Loucy (cell line): ENCODE measurements at regions not wholly inside any gene's neighbourhood (a gene's known extent, or its start where the extent isn't known, plus 50 kb on each side); places are given as distances from the start of the nearest gene placed in this dataset.

Source experiments
- H2AFZ ChIP-seq: fragments of 200-600 bp; sonication (generic); 2 replicates; pipeline ENCODE4 v1.6.0; 2016; ENCODE audit warnings: antibody characterized with exemption, mild to moderate bottlenecking, low read length, moderate library complexity
- H3F3A ChIP-seq: fragments of 200-600 bp; 2 replicates; pipeline ENCODE4 v1.6.0; 2016; ENCODE audit warnings: antibody characterized with exemption, low read depth, mild to moderate bottlenecking
- H3K27me3 ChIP-seq: fragments of 200-600 bp; sonication (generic); 2 replicates; pipeline ENCODE4 v1.6.1; 2014; ENCODE audit warnings: low read length, mild to moderate bottlenecking; ENCODE audit not compliant: insufficient read depth, poor library complexity, severe bottlenecking
- H3K36me3 ChIP-seq: fragments of 200-600 bp; sonication (generic); 2 replicates; pipeline ENCODE4 v1.6.1; 2016; ENCODE audit warnings: low read length; ENCODE audit not compliant: insufficient read depth
- H3K4me1 ChIP-seq: fragments of 200-600 bp; sonication (generic); 2 replicates; pipeline ENCODE4 v1.5.1; 2014; ENCODE audit warnings: low read length, mild to moderate bottlenecking; ENCODE audit not compliant: insufficient read depth, poor library complexity, severe bottlenecking
- H3K4me2 ChIP-seq: fragments of 200-600 bp; sonication (generic); 2 replicates; pipeline ENCODE4 v1.6.0; 2014; ENCODE audit warnings: antibody characterized with exemption, low read length, low read depth, mild to moderate bottlenecking; ENCODE audit not compliant: poor library complexity, severe bottlenecking
- H3K4me3 ChIP-seq: fragments of 200-600 bp; sonication (generic); 2 replicates; pipeline ENCODE4 v1.5.1; 2014; ENCODE audit warnings: low read length, mild to moderate bottlenecking, mixed read lengths; ENCODE audit not compliant: poor library complexity, severe bottlenecking
- H3K79me2 ChIP-seq: fragments of 200-600 bp; sonication (generic); 2 replicates; pipeline ENCODE4 v1.6.1; 2014; ENCODE audit warnings: low read length; ENCODE audit not compliant: insufficient read depth
- H3K9ac ChIP-seq: fragments of 200-600 bp; sonication (generic); 2 replicates; pipeline ENCODE4 v1.6.0; 2014; ENCODE audit warnings: mild to moderate bottlenecking, low read depth, low read length, moderate library complexity; ENCODE audit not compliant: poor library complexity, severe bottlenecking
- H3K9me2 ChIP-seq: fragments of 200-600 bp; sonication (generic); replicated peaks from 2 replicates; pipeline ENCODE4 v1.6.1; 2016; ENCODE audit warnings: low read depth, low read length, mixed read lengths
- H3K9me3 ChIP-seq: fragments of 200-600 bp; sonication (generic); 2 replicates; pipeline ENCODE4 v1.6.1; 2014; ENCODE audit warnings: mild to moderate bottlenecking, antibody characterized with exemption, low read length, low read depth; ENCODE audit not compliant: insufficient read depth
- H4K20me1 ChIP-seq: fragments of 200-600 bp; sonication (generic); 2 replicates; pipeline ENCODE4 v1.6.0; 2014; ENCODE audit warnings: antibody characterized with exemption, low read length, mild to moderate bottlenecking; ENCODE audit not compliant: insufficient read depth, poor library complexity, severe bottlenecking
- CTCF ChIP-seq: fragments of 200-600 bp; sonication (generic); conservative IDR thresholded peaks from 2 replicates; pipeline ENCODE4 v1.5.1; 2014; ENCODE audit warnings: mild to moderate bottlenecking, antibody characterized with exemption, low read length
- EZH2phosphoT487 ChIP-seq: fragments of 200-600 bp; IDR thresholded peaks from 2 replicates; pipeline ENCODE4 v1.6.1; 2018; ENCODE audit warnings: antibody characterized with exemption, mild to moderate bottlenecking, moderate library complexity, borderline replicate concordance

GRCh38 chr11:92811341-92811740 is 158.1 kb upstream of the MTNR1B start:
- H3K4me1 ChIP-seq, result no peaks in the 10 kb centered on the region
- H3K9ac ChIP-seq, result no peak overlapping the region
- no peaks in the 10 kb centered on the region for H4K20me1 ChIP-seq
- H3F3A ChIP-seq, result no peaks in the 10 kb centered on the region
- H3K4me3 ChIP-seq, result no peak overlapping the region
- no peaks in the 10 kb centered on the region for H3K79me2 ChIP-seq
- no peaks in the 10 kb centered on the region for H3K9me2 ChIP-seq
- H2AFZ ChIP-seq, result no peak overlapping the region
- H3K4me2 ChIP-seq, result no peak overlapping the region
- no peaks in the 10 kb centered on the region for H3K36me3 ChIP-seq
- no peaks in the 10 kb centered on the region for H3K9me3 ChIP-seq
- TF ChIP-seq EZH2phosphoT487 (no peak), CTCF (no peak)
- H3K27me3 ChIP-seq, result no peaks in the 10 kb centered on the region

- Histone ChIP-seq H3K9ac (no peak overlapping the region), H3K4me2 (no peak overlapping the region), H3F3A (no peaks in the 10 kb centered on the region), H3K36me3 (no peaks in the 10 kb centered on the region), H3K79me2 (no peaks in the 10 kb centered on the region), H2AFZ (no peak overlapping the region), H4K20me1 (no peaks in the 10 kb centered on the region), H3K27me3 (no peaks in the 10 kb centered on the region), H3K4me1 (no peaks in the 10 kb centered on the region), H3K9me2 (no peaks in the 10 kb centered on the region), H3K4me3 (no peak overlapping the region), H3K9me3 (no peaks in the 10 kb centered on the region)
- TF ChIP-seq EZH2phosphoT487 (no peak), CTCF (no peak)
Measured at GRCh38 chr11:92812841-92813240, 156.6 kb upstream of the MTNR1B start.

- H3K4me3 ChIP-seq, result no peak overlapping the region
- H2AFZ ChIP-seq, result no peak overlapping the region
- H3K9me3 ChIP-seq, result no peaks in the 10 kb centered on the region
- H4K20me1 ChIP-seq, result no peaks in the 10 kb centered on the region
- TF ChIP-seq CTCF (no peak), EZH2phosphoT487 (no peak)
- H3F3A ChIP-seq, result no peaks in the 10 kb centered on the region
- no peak overlapping the region for H3K4me2 ChIP-seq
- H3K79me2 ChIP-seq, result no peaks in the 10 kb centered on the region
- H3K4me1 ChIP-seq, result no peaks in the 10 kb centered on the region
- no peaks in the 10 kb centered on the region for H3K27me3 ChIP-seq
- H3K9me2 ChIP-seq, result no peaks in the 10 kb centered on the region
- H3K9ac ChIP-seq, result no peak overlapping the region
- no peaks in the 10 kb centered on the region for H3K36me3 ChIP-seq
Measured at GRCh38 chr11:92819830-92820229, 149.6 kb upstream of the MTNR1B start.
